DMS153 treated with DMSO at 0.1 percent for 48 hours (cell line): ENCODE measurements at regions not wholly inside any gene's neighbourhood (a gene's known extent, or its start where the extent isn't known, plus 50 kb on each side); places are given as distances from the start of the nearest gene placed in this dataset.

Experiments
- DNase-seq: peaks from one replicate; lab custom pipeline; 2025; ENCODE audit not compliant: unreplicated experiment; lab: John Stamatoyannopoulos, UW

GRCh38 chr13:106352850-106353249, 182.6 kb downstream of the EFNB2 start:
- no peak for DNase-seq

DNA sequence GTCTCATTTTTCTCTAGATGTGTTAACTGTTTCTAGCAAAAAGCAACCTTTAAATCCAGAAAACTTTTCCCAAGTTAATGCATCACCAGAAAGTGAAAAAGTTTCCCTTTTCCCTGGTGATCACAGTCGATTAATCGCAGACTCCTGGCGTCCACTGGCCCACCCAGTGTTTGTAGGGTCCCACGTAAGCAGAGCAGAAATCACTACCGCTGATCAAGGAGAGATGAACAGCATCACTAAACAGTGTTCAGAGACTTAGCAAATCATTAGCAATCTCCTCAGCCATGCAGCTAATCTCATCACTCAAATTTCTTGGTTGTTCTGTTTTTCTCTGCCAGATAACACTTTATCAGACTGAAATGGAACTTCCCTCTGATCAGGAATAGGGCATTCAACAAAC, 184.2 kb downstream of the EFNB2 start:
- DNase-seq = no peak

DNA sequence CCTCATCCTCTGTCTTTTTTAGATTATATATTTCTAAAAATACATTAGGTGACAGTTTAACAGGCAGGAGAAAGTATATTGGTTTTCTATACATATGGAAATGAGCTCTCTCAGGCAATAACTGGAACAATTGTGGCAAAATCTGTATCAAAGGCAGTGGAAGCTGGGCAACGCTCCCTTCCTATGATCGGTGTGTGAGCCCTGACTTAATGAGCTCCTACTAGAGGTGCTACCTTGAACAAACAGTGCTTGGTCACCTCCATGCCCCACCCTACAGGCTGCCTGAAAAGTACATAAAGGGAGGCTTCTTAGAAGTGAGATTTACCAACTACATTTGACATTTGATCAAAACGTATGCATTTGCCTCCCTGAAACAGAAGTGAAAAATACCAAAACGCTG, 185.3 kb downstream of the EFNB2 start:
- DNase-seq = peak; percentile 45

DNA sequence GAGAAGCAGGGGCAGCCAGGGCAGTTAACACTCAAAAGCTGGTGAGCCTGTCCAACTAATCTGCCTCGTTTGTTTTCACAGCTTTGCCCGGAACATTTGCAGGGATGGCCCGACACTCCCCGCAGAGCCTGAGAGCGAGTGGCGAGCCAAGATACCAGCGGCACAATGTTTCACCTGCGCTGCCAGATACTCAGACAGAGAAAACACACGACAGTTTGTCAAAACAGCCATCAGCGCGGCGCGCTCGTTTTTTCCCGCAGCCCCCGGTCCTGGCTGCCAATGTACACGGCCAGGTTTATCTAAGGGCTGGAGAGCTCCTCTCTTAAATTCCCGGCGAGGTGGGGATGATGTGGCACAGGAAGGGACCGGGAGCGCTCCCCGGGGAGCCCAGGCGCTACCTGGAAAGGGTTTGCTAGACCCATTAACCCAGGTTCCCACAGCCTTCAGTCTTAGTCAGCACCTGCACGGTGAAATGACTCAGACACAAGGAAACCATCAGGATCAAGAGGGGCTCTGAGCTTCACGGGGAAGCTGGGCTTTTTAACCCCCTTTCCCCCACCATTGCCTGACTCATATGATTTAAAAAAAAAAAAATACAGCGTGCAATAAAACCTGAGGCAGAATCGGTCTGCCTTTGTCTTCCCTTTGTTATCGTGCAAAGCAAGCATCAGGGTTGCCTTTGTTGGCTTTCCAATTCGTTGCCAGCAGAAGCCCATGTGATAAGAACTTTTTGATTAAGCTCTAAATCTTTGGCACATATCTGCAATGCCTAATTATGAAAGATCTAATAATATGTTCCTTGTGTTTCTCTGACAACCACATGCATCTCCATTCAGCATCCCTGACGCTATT, 186.2 kb downstream of the EFNB2 start:
- peak; percentile 86 for DNase-seq

- no peak for DNase-seq
Measured at GRCh38 chr13:106348075-106348840, 187.2 kb downstream of the EFNB2 start.

DNA sequence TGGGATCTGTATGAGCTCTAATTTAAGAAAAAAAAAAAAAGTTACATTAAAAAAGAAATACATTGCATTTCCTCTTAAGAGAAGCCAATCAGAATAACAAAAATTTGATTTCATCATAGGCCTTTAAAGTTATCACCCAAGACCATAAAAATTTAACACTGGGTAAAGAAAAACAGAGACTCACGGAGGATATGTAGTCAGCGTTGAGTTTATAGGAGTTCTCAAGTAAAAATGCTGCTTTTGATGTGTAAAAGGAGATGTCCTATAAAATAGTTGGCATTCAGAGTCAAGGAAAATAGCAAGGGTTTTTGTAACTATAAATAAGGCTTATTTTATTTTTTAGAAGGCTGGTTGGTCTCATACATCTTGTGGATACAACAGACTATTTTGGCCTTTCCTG, 191.1 kb downstream of the EFNB2 start:
- no peak for DNase-seq

- no peak for DNase-seq
Measured at GRCh38 chr13:106343836-106344235, 191.6 kb downstream of the EFNB2 start.

GRCh38 chr13:106340249-106340648, 195.2 kb downstream of the EFNB2 start:
- no peak for DNase-seq

GRCh38 chr13:106337096-106337850, 198.2 kb downstream of the EFNB2 start:
- DNase-seq = peak; percentile 12

DNA sequence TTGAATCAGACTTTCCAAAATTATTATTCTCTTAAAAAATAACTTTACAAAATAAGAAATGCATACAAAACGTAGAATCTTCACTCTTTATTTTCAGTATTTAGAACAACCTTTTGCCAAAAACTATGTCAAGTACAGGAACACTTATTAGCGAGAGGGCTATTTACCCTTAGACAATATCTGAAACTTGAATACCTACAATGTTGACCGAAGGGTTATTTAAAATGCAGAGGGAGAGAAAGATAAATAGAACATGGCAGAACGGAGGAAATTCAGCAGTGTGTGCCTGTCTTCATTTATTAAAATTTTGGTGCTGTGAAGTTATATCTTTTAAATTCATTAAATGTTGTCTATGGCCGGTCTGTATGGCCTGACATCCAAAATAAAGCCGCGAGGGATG, 198.8 kb downstream of the EFNB2 start:
- DNase-seq = peak; percentile 8

DNA sequence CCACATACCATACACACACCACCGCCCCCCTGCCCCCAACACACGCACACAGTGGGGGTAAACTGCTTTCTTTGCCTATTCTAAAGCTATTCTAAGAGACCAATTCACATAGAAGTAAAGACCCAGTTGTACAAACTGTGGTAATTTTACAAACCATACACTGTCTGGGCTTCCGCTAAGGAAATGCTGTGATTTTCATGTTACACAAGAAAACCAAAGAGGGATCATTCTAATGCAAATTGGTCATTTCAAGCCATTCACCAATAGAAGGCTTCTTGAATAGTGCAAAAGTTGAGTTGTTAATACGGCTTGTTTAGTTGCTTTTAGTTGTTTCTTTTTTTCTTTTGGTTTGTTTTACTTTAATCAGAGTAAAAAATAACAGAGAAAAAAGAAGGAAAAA, 202.8 kb downstream of the EFNB2 start:
- no peak for DNase-seq

DNA sequence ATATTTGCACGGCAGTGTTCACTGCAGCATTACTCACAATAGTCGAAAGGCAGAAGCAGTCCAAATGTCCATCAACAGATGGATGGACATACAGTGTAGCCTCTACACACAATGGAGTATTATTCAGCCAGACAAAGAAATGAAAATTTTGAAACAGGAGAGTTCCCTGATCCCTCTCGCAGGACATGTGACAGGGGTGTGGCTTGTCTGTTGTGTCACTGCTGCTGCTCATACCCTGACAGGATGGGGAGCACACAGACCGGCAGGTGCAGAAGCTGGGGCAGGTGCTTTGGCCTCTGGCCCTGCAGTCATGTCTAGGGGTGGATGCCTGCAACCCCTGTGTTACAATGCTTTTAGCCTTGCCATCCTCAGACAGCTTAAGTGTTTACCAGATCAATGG, 204.3 kb downstream of the EFNB2 start:
- no peak for DNase-seq

GRCh38 chr13:106329941-106330340, 205.5 kb downstream of the EFNB2 start:
- DNase-seq = no peak

- DNase-seq = no peak
Measured at GRCh38 chr13:106326751-106327150, 208.7 kb downstream of the EFNB2 start.

DNA sequence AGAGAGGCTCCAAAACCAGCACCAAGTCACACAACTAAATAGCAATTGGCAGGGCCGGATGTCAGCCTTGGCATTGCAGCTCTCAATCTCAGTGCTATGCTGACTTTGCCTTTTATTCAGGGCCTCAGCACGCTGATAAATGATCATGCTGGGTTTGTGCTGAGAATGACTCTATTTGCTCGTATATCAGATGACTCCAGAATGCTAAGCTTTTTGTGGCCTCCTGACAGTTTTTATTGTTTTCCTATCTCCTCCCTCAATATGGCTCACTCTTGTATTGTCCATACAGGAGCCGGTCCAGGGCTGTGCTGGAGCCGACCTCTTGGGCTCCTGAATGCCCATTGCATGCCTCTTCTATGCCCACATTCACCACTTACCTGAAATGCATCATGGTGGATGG, 211.0 kb downstream of the EFNB2 start:
- DNase-seq = no peak

DNA sequence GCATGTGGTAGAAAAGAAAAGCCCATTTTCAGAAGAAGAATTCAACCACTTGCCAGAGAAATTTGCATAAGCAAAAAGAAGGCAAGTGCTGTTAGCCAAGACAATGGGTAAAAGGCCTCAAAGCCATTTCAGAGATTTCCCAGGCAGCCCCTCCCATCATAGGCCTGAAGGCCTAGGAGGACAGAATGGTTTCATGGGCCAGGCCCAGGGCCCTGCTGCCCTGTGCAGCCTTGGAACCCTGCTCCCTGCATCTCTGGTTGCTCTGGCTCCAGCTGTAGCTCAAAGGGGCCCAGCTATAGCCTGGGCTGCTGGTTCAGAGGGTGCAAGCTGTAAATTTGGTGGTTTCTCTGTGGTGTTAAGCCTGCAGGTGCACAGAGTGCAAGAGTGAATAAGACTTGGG, 212.8 kb downstream of the EFNB2 start:
- DNase-seq = no peak

DNA sequence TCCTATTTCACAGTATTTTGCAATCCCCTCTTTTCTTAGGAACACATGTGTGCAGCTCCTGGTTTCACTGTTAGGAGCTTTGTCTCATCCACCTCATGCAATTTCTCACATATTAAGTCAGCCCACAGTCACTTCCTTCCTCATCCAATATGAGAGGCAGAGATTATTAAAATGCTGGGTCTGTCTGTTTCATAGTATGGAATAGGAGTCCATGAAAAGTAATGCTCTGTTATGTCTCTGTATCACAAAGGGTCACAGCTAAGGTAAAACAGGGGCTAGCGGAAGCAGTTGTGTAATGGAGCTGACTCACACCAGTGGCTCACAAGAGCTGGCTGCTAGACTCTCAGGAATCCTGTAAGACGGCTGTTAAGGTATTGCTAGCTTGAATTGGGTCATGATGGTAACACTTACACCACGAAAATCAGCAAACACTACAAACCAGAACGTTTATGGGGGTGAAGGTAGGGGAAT, 216.5 kb downstream of the EFNB2 start:
- no peak for DNase-seq

- no peak for DNase-seq
Measured at GRCh38 chr13:106314417-106314816, 221.0 kb downstream of the EFNB2 start.

- no peak for DNase-seq
Measured at GRCh38 chr13:106311004-106311403, 224.5 kb downstream of the EFNB2 start.

- no peak for DNase-seq
Measured at GRCh38 chr13:106310291-106310865, 225.1 kb downstream of the EFNB2 start.

- no peak for DNase-seq
Measured at GRCh38 chr13:106306748-106307277, 228.6 kb downstream of the EFNB2 start.
